ENCODE measurements at regions not wholly inside any gene's neighbourhood (a gene's known extent, or its start where the extent isn't known, plus 50 kb on each side); places are given as distances from the start of the nearest gene placed in this dataset.
"Not testable (repeated sequence)": the region's sequence is repeated elsewhere in the genome, so short reads cannot be mapped to it uniquely, and the experiment has no call there.

- in situ Hi-C loops (cut with MboI; ENCODE audit: low pct_unique_long_range_greater_than_20kb, low sequenced_read_pairs) = no loop called here
- no peak for DNase-seq
Measured at GRCh38 chr5:164187785-164188184, 682.4 kb downstream of the MAT2B start.

GRCh38 chr5:164188733-164189148 is 683.3 kb downstream of the MAT2B start:
- in situ Hi-C loops (cut with MboI; ENCODE audit: low pct_unique_long_range_greater_than_20kb, low sequenced_read_pairs) = no loop called here
- DNase-seq = no peak

DNA sequence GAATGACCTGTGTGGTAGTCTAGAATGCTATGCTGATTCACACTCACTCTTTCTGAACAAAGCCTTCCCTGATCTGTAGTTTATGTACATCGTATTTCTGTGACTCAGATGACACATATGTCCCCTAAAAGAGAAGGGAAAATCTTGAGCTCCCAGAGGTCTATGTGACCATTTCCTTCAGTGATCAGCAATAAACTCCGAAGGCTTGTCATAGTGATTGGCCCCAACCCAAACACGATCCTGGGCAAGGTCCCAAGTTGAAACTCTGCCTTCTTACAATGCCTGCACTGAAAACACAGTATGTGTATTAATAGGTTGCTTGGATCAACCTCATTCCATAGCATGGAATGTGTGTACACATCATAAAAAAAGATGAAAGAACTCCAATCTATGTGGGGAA is 685.8 kb downstream of the MAT2B start:
- no peak for DNase-seq
- in situ Hi-C loops (cut with MboI; ENCODE audit: low pct_unique_long_range_greater_than_20kb, low sequenced_read_pairs) = no loop called here

DNA sequence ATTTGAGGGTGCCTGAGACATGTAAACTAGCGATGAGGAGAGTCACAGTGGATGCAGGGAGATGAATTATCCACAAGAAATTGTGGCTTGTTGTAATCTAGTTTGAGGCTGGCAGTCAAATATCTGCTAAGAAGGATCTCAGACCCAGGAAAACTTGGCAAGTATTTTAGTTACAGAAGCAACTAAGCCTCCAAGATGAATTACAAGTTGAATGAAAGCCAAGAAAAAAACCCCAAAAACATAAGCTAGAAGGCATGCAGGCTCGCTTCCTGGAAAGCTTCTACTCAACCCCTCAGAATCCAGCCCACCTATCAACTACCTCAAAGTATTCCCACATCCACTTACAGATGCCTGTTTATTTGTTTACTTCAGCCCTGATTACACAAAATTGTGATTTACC is 696.9 kb downstream of the MAT2B start:
- in situ Hi-C loops (cut with MboI; ENCODE audit: low pct_unique_long_range_greater_than_20kb, low sequenced_read_pairs) = no loop called here
- no peak for DNase-seq

DNA sequence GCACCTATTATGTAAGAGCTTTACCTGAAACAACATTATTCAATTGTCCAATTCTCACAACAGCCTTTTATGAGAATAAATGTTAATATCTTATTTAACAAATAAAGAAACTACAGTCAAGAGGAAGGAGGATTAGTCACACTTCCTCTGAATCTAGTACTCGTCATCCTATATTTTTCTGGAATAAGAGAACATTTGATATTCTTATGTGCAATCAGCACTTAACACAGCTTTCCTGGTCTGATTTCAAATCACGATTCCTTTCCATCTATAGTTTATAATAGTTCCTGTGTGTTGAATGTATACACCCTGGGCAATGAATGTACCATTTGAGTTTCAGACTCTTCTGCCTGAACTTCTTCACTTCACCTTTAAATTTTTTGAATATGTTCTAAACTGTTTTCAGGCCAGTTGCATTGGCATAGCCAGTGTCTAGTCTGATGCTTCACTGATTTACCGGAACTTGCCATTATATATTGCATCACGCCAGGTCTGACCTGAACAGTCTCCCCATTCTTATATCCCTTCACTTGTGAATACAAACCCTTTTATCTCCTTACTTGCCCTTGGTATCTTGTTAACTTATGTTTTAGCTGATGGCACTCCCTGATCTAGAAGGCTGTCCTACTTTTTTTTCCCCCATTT is 698.3 kb downstream of the MAT2B start:
- in situ Hi-C loops (cut with MboI; ENCODE audit: low pct_unique_long_range_greater_than_20kb, low sequenced_read_pairs) = no loop called here
- DNase-seq = no peak

DNA sequence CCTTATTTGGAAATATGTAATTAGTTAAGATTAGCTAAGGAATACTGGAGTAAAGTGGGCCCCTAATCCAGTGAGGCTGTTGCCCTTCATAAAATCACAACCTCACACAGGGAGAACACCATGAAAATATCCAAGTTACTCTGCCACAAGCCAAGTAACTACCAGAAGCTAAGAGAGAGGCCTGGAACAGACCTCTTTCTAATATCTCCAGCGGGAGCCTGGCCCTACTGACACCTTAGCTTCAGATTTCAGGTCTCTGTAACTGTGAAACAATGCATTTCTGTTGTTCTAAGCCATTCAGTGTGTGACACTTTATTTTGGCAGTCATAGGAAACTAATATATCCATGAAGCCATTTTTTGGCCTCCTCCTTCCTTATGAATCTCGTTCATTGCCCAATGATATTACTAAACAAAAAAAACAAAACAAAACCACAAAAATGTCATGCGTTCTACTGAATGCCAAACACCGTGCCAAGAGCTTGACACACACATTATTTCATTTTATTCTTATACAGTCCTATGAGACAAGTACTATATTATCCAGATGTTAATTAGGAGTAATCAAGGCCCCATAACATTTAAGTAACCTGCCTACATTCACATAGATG is 699.0 kb downstream of the MAT2B start:
- in situ Hi-C loops (cut with MboI; ENCODE audit: low pct_unique_long_range_greater_than_20kb, low sequenced_read_pairs) = no loop called here
- DNase-seq = no peak

GRCh38 chr5:164206196-164206595 is 700.8 kb downstream of the MAT2B start:
- no peak for DNase-seq
- in situ Hi-C loops (cut with MboI; ENCODE audit: low pct_unique_long_range_greater_than_20kb, low sequenced_read_pairs) = no loop called here

- DNase-seq = no peak
- in situ Hi-C loops (cut with MboI; ENCODE audit: low pct_unique_long_range_greater_than_20kb, low sequenced_read_pairs) = no loop called here
Measured at GRCh38 chr5:164207646-164208045, 702.2 kb downstream of the MAT2B start.

GRCh38 chr5:164210491-164210890 is 705.1 kb downstream of the MAT2B start:
- no peak for DNase-seq
- in situ Hi-C loops (cut with MboI; ENCODE audit: low pct_unique_long_range_greater_than_20kb, low sequenced_read_pairs) = no loop called here

- in situ Hi-C loops (cut with MboI; ENCODE audit: low pct_unique_long_range_greater_than_20kb, low sequenced_read_pairs) = no loop called here
- no peak for DNase-seq
Measured at GRCh38 chr5:164214698-164215097, 709.3 kb downstream of the MAT2B start.

- DNase-seq = no peak
- in situ Hi-C loops (cut with MboI; ENCODE audit: low pct_unique_long_range_greater_than_20kb, low sequenced_read_pairs) = no loop called here
Measured at GRCh38 chr5:164217464-164217863, 712.0 kb downstream of the MAT2B start.

GRCh38 chr5:164220522-164220921 is 715.1 kb downstream of the MAT2B start:
- in situ Hi-C loops (cut with MboI; ENCODE audit: low pct_unique_long_range_greater_than_20kb, low sequenced_read_pairs) = no loop called here
- no peak for DNase-seq

- DNase-seq = no peak
- in situ Hi-C loops (cut with MboI; ENCODE audit: low pct_unique_long_range_greater_than_20kb, low sequenced_read_pairs) = no loop called here
Measured at GRCh38 chr5:164224236-164224635, 718.8 kb downstream of the MAT2B start.

- DNase-seq = no peak
- in situ Hi-C loops (cut with MboI; ENCODE audit: low pct_unique_long_range_greater_than_20kb, low sequenced_read_pairs) = no loop called here
Measured at GRCh38 chr5:164224772-164225171, 719.4 kb downstream of the MAT2B start.

DNA sequence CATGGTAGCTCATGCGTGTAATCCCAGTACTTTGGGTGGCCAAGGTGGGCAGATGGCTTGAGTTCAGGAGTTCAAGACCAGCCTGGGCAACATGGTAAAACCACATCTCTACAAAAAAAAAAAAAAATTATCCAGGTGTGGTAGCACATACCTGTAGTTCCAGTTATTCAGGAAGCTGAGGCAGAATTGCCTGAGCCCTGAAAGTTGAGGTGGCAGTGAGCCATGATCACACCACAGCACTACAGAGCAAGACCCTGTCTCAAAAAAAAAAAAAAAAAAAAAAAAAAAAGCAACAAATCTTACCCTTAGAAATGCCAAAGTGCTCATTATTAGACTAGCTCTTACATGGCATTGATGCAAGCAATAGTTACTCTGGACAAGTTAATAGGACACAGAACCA is 724.9 kb downstream of the MAT2B start:
- DNase-seq = no peak
- in situ Hi-C loops (cut with MboI; ENCODE audit: low pct_unique_long_range_greater_than_20kb, low sequenced_read_pairs) = no loop called here

DNA sequence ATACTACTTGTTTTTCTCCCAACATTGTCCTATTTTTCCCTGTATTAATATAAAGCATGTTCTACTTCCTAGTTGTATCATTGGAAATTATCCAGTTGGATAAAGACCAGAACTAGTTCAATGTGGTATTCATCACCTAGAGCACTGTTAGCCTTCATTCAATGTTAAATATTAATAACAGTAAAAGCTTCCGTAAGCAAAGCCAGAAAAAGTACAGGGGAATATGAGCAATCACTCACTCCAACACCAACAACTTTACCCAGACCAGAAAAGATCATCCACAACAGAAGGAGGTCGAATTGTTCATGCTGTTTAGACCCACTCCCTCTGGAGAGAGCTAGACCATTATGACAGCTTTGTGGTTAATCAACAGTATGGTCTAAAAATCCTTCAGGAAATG is 728.4 kb downstream of the MAT2B start:
- in situ Hi-C loops (cut with MboI; ENCODE audit: low pct_unique_long_range_greater_than_20kb, low sequenced_read_pairs) = no loop called here
- no peak for DNase-seq

GRCh38 chr5:164234321-164234720 is 728.9 kb downstream of the MAT2B start:
- in situ Hi-C loops (cut with MboI; ENCODE audit: low pct_unique_long_range_greater_than_20kb, low sequenced_read_pairs) = no loop called here
- no peak for DNase-seq

GRCh38 chr5:164235300-164235891 is 730.0 kb downstream of the MAT2B start:
- peak; percentile 59 for DNase-seq
- in situ Hi-C loops (cut with MboI; ENCODE audit: low pct_unique_long_range_greater_than_20kb, low sequenced_read_pairs) = no loop called here

DNA sequence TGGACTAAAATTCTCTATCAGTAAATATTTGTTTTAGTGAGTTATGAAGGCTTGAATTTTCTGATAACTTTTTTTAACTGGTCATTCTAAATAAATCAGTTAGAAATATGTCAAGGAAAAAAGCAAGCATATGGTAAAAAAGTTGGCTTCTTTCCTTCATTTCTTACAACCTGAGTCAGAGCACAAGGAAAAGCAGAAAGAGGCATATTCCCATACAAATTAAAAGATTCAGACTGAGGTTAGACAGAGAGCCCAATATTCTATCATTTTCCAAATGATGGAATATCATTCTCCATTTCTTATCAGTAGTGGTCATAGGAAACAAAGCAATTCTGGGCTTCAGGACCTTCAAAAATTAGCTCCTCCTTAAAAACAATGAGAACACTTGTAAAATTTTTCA is 732.1 kb downstream of the MAT2B start:
- DNase-seq = no peak

DNA sequence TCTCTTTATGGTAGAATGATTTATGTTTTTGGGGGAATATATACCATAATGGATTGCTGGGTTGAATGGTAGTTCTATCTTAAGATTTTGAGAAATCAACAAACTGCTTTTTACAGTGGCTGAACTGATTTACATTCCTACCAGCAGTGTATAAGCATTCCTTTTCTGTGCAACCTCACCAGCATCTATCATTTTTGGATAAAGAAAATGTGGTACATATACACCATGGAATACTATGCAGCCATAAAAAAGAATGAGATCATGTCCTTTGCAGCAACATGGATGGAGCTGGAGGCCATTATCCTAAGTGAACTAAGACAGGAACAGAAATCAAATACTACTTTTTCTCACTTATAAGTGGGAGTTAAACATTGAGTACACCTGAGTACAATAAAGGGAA is 746.4 kb downstream of the MAT2B start:
- DNase-seq; in situ Hi-C loops (cut with MboI; ENCODE audit: low pct_unique_long_range_greater_than_20kb, low sequenced_read_pairs): not testable (repeated sequence)

More for the DNA sequence above, 732.1 kb downstream of the MAT2B start:
- in situ Hi-C loops (cut with MboI; ENCODE audit: low pct_unique_long_range_greater_than_20kb, low sequenced_read_pairs) = no loop called here

- in situ Hi-C loops (cut with MboI; ENCODE audit: low pct_unique_long_range_greater_than_20kb, low sequenced_read_pairs) = no loop called here
- DNase-seq = no peak
Measured at GRCh38 chr5:164253764-164254163, 748.3 kb downstream of the MAT2B start.

All from KBM-7 (cell line).